H1 (cell line): ENCODE measurements at regions not wholly inside any gene's neighbourhood (a gene's known extent, or its start where the extent isn't known, plus 50 kb on each side); places are given as distances from the start of the nearest gene placed in this dataset.

ENCODE experiments used
- CTCF ChIA-PET: fragments of 300-600 bp; sonication (Branson Sonifier 250); formaldehyde crosslinking; loops from one replicate; lab custom pipeline; 2021; ENCODE audit not compliant: partially characterized antibody; lab: Charles Lee
- POLR2A ChIA-PET: fragments of 300-600 bp; sonication (Branson Sonifier 250); formaldehyde crosslinking; loops from one replicate; lab custom pipeline; 2021; ENCODE audit warnings: inconsistent platforms; ENCODE audit not compliant: partially characterized antibody; lab: Charles Lee
- DNase-seq, 2 experiments: peaks; one replicate each; pipeline versions ENCODE4 v3.0.0 to v3.0.0-alpha.2; 2010 to 2022; ENCODE audit warnings: low spot score in 2 of 2, low read depth in 1 of 2, mixed read lengths in 1 of 2
- FAIRE-seq: peaks from 2 replicates; lab custom pipeline; 2011; peaks lifted over from hg19 to GRCh38; lab: Jason Lieb, UNC
- H2AFZ ChIP-seq: 2 replicates; pipeline ENCODE4 v1.8.1; 2012; ENCODE audit warnings: low read length, inconsistent platforms
- H2AK5ac ChIP-seq: 2 replicates; pipeline ENCODE4 v1.6.1; 2013; ENCODE audit warnings: low read depth, low read length
- H2BK120ac ChIP-seq: replicated peaks from 2 replicates; pipeline ENCODE3; 2013; ENCODE audit warnings: low read depth, low read length, inconsistent platforms
- H2BK12ac ChIP-seq: 2 replicates; pipeline ENCODE4 v1.6.1; 2013; ENCODE audit warnings: low read depth, low read length
- H2BK15ac ChIP-seq: 2 replicates; pipeline ENCODE4 v1.6.1; 2013; ENCODE audit warnings: low read length
- H2BK20ac ChIP-seq: 2 replicates; pipeline ENCODE4 v1.6.1; 2013; ENCODE audit warnings: low read length
- H2BK5ac ChIP-seq: 2 replicates; pipeline ENCODE4 v1.6.1; 2013; ENCODE audit warnings: low read depth, low read length
- H3K14ac ChIP-seq: 2 replicates; pipeline ENCODE4 v1.6.1; 2013; ENCODE audit warnings: inconsistent platforms; ENCODE audit not compliant: insufficient read length
- H3K18ac ChIP-seq: 2 replicates; pipeline ENCODE4 v1.6.1; 2013; ENCODE audit warnings: low read length; ENCODE audit errors: extremely low read depth
- H3K23ac ChIP-seq: 2 replicates; pipeline ENCODE4 v1.6.1; 2013; ENCODE audit warnings: inconsistent platforms; ENCODE audit not compliant: insufficient read length
- H3K23me2 ChIP-seq: 2 replicates; pipeline ENCODE4 v1.6.1; 2013; ENCODE audit warnings: low read depth, low read length
- H3K27ac ChIP-seq: 2 replicates; pipeline ENCODE4 v1.6.1; 2011; ENCODE audit warnings: low read depth, low read length, inconsistent platforms
- H3K27me3 ChIP-seq, 4 experiments: replicated peaks in 1 of 4; 1 replicate in 1 of 4; 2 replicates in 3 of 4; pipeline versions ENCODE4 v1.6.1 to v1.8.1; 2011 to 2013; ENCODE audit warnings: low read length in 3 of 4, mild to moderate bottlenecking in 3 of 4, inconsistent platforms in 2 of 4, mixed read lengths in 2 of 4, moderate library complexity in 1 of 4; ENCODE audit not compliant: control insufficient read depth in 3 of 4, insufficient read depth in 3 of 4; ENCODE audit errors: extremely low read depth in 1 of 4
- H3K36me3 ChIP-seq, 4 experiments: 2 replicates each; pipeline versions ENCODE4 v1.6.1 to v1.8.1; 2011 to 2013; ENCODE audit warnings: mild to moderate bottlenecking in 4 of 4, low read length in 3 of 4, moderate library complexity in 2 of 4, control low read depth in 1 of 4, inconsistent platforms in 1 of 4; ENCODE audit not compliant: insufficient read depth in 4 of 4, control insufficient read depth in 2 of 4
- H3K4ac ChIP-seq: replicated peaks from 2 replicates; pipeline ENCODE3; 2013; ENCODE audit warnings: low read length, low read depth, mixed read lengths, inconsistent platforms; ENCODE audit not compliant: insufficient read length
- H3K4me1 ChIP-seq, 4 experiments: replicated peaks in 1 of 4; 1 replicate in 1 of 4; 2 replicates in 3 of 4; pipeline versions ENCODE4 v1.6.1 to v1.8.1; 2011 to 2013; ENCODE audit warnings: low read length in 3 of 4, inconsistent platforms in 2 of 4, mixed read lengths in 1 of 4; ENCODE audit not compliant: insufficient read depth in 4 of 4, control insufficient read depth in 3 of 4
- H3K4me2 ChIP-seq, 2 experiments: 2 replicates each; pipeline versions ENCODE4 v1.6.1 to v1.8.1; 2011 to 2013; ENCODE audit warnings: low read depth in 2 of 2, low read length in 2 of 2, control low read depth in 1 of 2, inconsistent platforms in 1 of 2, mild to moderate bottlenecking in 1 of 2; ENCODE audit not compliant: insufficient read depth in 1 of 2
- H3K4me3 ChIP-seq, 4 experiments: fragments of 200-600, 300-600 bp in 1 of 4; sonication (generic), shearing (Covaris generic), sonication (Bioruptor Twin) in 1 of 4; 2 replicates each; pipeline versions ENCODE4 v1.5.1 to v1.8.1; 2011 to 2016; ENCODE audit warnings: low read length in 4 of 4, low read depth in 3 of 4, control low read depth in 2 of 4, inconsistent platforms in 2 of 4, mild to moderate bottlenecking in 2 of 4, mixed read lengths in 1 of 4, moderate library complexity in 1 of 4; ENCODE audit not compliant: insufficient read depth in 2 of 4; ENCODE audit errors: extremely low read depth in 1 of 4
- H3K56ac ChIP-seq: replicated peaks from 2 replicates; pipeline ENCODE3; 2013; ENCODE audit warnings: low read depth, mild to moderate bottlenecking, mixed read lengths, low read length, inconsistent platforms; ENCODE audit not compliant: insufficient read length
- H3K79me1 ChIP-seq: 2 replicates; pipeline ENCODE4 v1.6.1; 2013; ENCODE audit warnings: low read depth, low read length, control low read depth
- H3K79me2 ChIP-seq, 2 experiments: 2 replicates each; pipeline versions ENCODE4 v1.6.1 to v1.8.1; 2012 to 2013; ENCODE audit warnings: low read length in 2 of 2, mild to moderate bottlenecking in 2 of 2, inconsistent platforms in 1 of 2; ENCODE audit not compliant: insufficient read depth in 2 of 2, control insufficient read depth in 1 of 2
- H3K9ac ChIP-seq, 4 experiments: replicated peaks in 1 of 4; 1 replicate in 1 of 4; 2 replicates in 3 of 4; pipeline versions ENCODE4 v1.6.1 to v1.8.1; 2011 to 2013; ENCODE audit warnings: low read depth in 3 of 4, low read length in 3 of 4, control low read depth in 2 of 4, mild to moderate bottlenecking in 2 of 4, moderate library complexity in 2 of 4, inconsistent platforms in 1 of 4; ENCODE audit errors: extremely low read depth in 1 of 4
- H3K9me3 ChIP-seq, 2 experiments: 2 replicates each; pipeline versions ENCODE4 v1.6.1 to v1.8.1; 2012 to 2013; ENCODE audit warnings: mild to moderate bottlenecking in 2 of 2, moderate library complexity in 2 of 2, control low read depth in 1 of 2, inconsistent platforms in 1 of 2, low read depth in 1 of 2, low read length in 1 of 2, mixed read lengths in 1 of 2; ENCODE audit not compliant: insufficient read depth in 2 of 2
- H4K20me1 ChIP-seq, 2 experiments: replicated peaks in 1 of 2; 2 replicates each; pipeline versions ENCODE3 to v1.8.1; 2011 to 2013; ENCODE audit warnings: inconsistent platforms in 2 of 2, low read length in 2 of 2, mild to moderate bottlenecking in 1 of 2; ENCODE audit not compliant: insufficient read depth in 2 of 2, control insufficient read depth in 1 of 2
- H4K5ac ChIP-seq: 2 replicates; pipeline ENCODE4 v1.6.1; 2013; ENCODE audit warnings: low read length, low read depth, mixed read lengths, inconsistent platforms; ENCODE audit not compliant: insufficient read length
- H4K8ac ChIP-seq: 2 replicates; pipeline ENCODE4 v1.8.0; 2013; ENCODE audit warnings: mild to moderate bottlenecking, moderate library complexity, low read length, inconsistent platforms; ENCODE audit not compliant: insufficient read depth; ENCODE audit errors: extremely low read depth
- H4K91ac ChIP-seq: replicated peaks from 2 replicates; pipeline ENCODE3; 2013; ENCODE audit warnings: low read length, mixed read lengths, inconsistent platforms; ENCODE audit not compliant: insufficient read length
- CBX8 ChIP-seq: fragments of 300-800, 300-1000 bp; sonication (generic); IDR thresholded peaks from 2 replicates; pipeline ENCODE4 v1.7.1; 2016; ENCODE audit warnings: low read depth, low read length, borderline replicate concordance
- GABPA ChIP-seq: IDR thresholded peaks from 2 replicates; pipeline ENCODE4 v1.6.1; 2011; ENCODE audit warnings: mild to moderate bottlenecking, low read length, moderate library complexity, borderline replicate concordance; ENCODE audit not compliant: insufficient read depth
- WGBS, 2 experiments: shearing (Covaris generic) in 1 of 2; methylation state at CpG; one replicate each; pipeline versions ENCODE4 v1.1.6 to v1.1.7; 2013 to 2015; ENCODE audit warnings: low lambda C conversion rate in 2 of 2, mixed read lengths in 2 of 2, inconsistent platforms in 1 of 2, low coverage in 1 of 2, missing lambda C conversion rate in 1 of 2; ENCODE audit not compliant: insufficient replicate concordance in 2 of 2, insufficient coverage in 1 of 2, insufficient read length in 1 of 2; ENCODE audit errors: extremely low coverage in 1 of 2, missing lambda C conversion rate in 1 of 2; 5-methylcytosine and 5-hydroxymethylcytosine counted together

DNA sequence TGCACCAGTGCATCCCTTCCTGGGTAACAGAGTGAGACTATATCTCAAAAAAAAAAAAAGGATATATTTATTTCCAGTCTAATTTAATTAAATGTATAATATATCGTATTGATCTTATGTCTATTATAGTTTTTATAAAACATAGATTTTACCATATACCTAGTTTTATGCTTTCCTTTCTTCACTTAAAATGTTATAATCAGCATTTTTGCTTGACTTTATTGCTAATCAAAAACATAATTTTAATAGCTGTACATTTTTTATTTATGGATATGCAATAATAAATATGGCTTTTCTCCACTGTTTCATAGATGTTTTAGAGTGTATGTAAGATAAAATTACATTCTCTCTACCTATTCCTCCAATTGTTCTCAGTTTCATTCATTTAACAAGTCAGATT lies 958.0 kb downstream of the EPHA4 start:
- ChIA-PET CTCF (interaction anchor here (0.5 to 0.6 kb wide), 2 partner anchors 584 to 842 kb away, joined by 3 read pairs; no protein-coding TSS in a partner anchor), POLR2A (no interaction called here)
- no peaks in the 10 kb centered on the region for H3K79me1 ChIP-seq
- no peaks in the 10 kb centered on the region for H3K27me3 ChIP-seq
- WGBS, 2 experiments, result 78% methylated on average over 1 of the region's 1 CpG; no CpG with 5 or more reads in 1 of the 2 experiments
- no peak overlapping the region for H2BK12ac ChIP-seq
- no peak overlapping the region for H3K4me2 ChIP-seq
- H2AFZ ChIP-seq, result no peak overlapping the region
- H4K5ac ChIP-seq, result no peak overlapping the region
- H3K9ac ChIP-seq, result no peak overlapping the region
- no peak overlapping the region for H2BK15ac ChIP-seq
- H3K36me3 ChIP-seq, result no peaks in the 10 kb centered on the region
- DNase-seq, result no peak
- no peak overlapping the region for H3K18ac ChIP-seq
- no peak for FAIRE-seq
- no peak overlapping the region for H2AK5ac ChIP-seq
- H3K27ac ChIP-seq, result no peak overlapping the region
- no peaks in the 10 kb centered on the region for H3K23me2 ChIP-seq
- H3K23ac ChIP-seq, result no peak overlapping the region
- no peaks in the 10 kb centered on the region for H3K9me3 ChIP-seq
- no peaks in the 10 kb centered on the region for H3K79me2 ChIP-seq
- no peak overlapping the region for H3K14ac ChIP-seq
- TF ChIP-seq CBX8 (no peak), GABPA (no peak)
- no peak overlapping the region for H2BK5ac ChIP-seq
- H3K4ac ChIP-seq, result no peak overlapping the region
- H3K4me3 ChIP-seq, result no peak overlapping the region
- no peak overlapping the region for H4K8ac ChIP-seq
- H3K4me1 ChIP-seq, result no peaks in the 10 kb centered on the region
- H2BK120ac ChIP-seq, result no peak overlapping the region
- H4K20me1 ChIP-seq, result peaks cover 0 to 2% of the 10 kb centered on the region in 2 experiments
- H4K91ac ChIP-seq, result no peak overlapping the region
- no peak overlapping the region for H2BK20ac ChIP-seq
- H3K56ac ChIP-seq, result no peak overlapping the region
